Endothelial cell (in vitro differentiated cells): ENCODE measurements at regions not wholly inside any gene's neighbourhood (a gene's known extent, or its start where the extent isn't known, plus 50 kb on each side); places are given as distances from the start of the nearest gene placed in this dataset.

Experiments
- DNase-seq: peaks from one replicate; pipeline ENCODE4 v3.0.0; 2021; ENCODE audit warnings: low spot score
- H3K27ac Mint-ChIP-seq: one replicate; pipeline ENCODE4 v1.8.0; 2021; ENCODE audit warnings: mixed read lengths, inconsistent platforms; ENCODE audit not compliant: unreplicated experiment
- H3K27me3 Mint-ChIP-seq: one replicate; pipeline ENCODE4 v1.8.0; 2021; ENCODE audit warnings: mild to moderate bottlenecking, moderate library complexity, mixed read lengths, inconsistent platforms; ENCODE audit not compliant: unreplicated experiment
- H3K36me3 Mint-ChIP-seq: one replicate; pipeline ENCODE4 v1.8.0; 2021; ENCODE audit warnings: mild to moderate bottlenecking, low read depth, mixed read lengths, inconsistent platforms; ENCODE audit not compliant: unreplicated experiment
- H3K4me1 Mint-ChIP-seq: one replicate; pipeline ENCODE4 v1.8.0; 2021; ENCODE audit warnings: mild to moderate bottlenecking, mixed read lengths, inconsistent platforms; ENCODE audit not compliant: unreplicated experiment
- H3K4me3 Mint-ChIP-seq: one replicate; pipeline ENCODE4 v1.8.0; 2021; ENCODE audit warnings: mild to moderate bottlenecking, mixed read lengths, inconsistent platforms; ENCODE audit not compliant: unreplicated experiment
- H3K9me3 Mint-ChIP-seq: one replicate; pipeline ENCODE4 v1.8.0; 2021; ENCODE audit warnings: mixed read lengths, inconsistent platforms; ENCODE audit not compliant: unreplicated experiment
- CTCF ChIP-seq: fragments of 200-600 bp; sonication (generic); IDR thresholded peaks from one replicate; pipeline ENCODE4 v1.5.0; 2021; ENCODE audit warnings: antibody characterized with exemption; ENCODE audit not compliant: unreplicated experiment

GRCh38 chr13:40362502-40362901 lies 303.9 kb downstream of the FOXO1 start:
- no peaks in the 10 kb centered on the region for H3K27me3 Mint-ChIP-seq
- H3K4me1 Mint-ChIP-seq, result no peaks in the 10 kb centered on the region
- no peak overlapping the region for H3K27ac Mint-ChIP-seq

GRCh38 chr13:40363653-40364052 lies 302.8 kb downstream of the FOXO1 start:
- no peak for TF ChIP-seq CTCF
- no peaks in the 10 kb centered on the region for H3K4me1 Mint-ChIP-seq
- no peak overlapping the region for H3K27ac Mint-ChIP-seq
- DNase-seq, result no peak
- no peaks in the 10 kb centered on the region for H3K9me3 Mint-ChIP-seq
- no peaks in the 10 kb centered on the region for H3K27me3 Mint-ChIP-seq
- H3K36me3 Mint-ChIP-seq, result no peaks in the 10 kb centered on the region
- H3K4me3 Mint-ChIP-seq, result no peak overlapping the region

More at GRCh38 chr13:40362502-40362901, 303.9 kb downstream of the FOXO1 start:
- no peaks in the 10 kb centered on the region for H3K9me3 Mint-ChIP-seq
- DNase-seq, result no peak
- no peak overlapping the region for H3K4me3 Mint-ChIP-seq
- TF ChIP-seq CTCF, result no peak
- no peaks in the 10 kb centered on the region for H3K36me3 Mint-ChIP-seq

- no peaks in the 10 kb centered on the region for H3K4me1 Mint-ChIP-seq
- H3K27me3 Mint-ChIP-seq, result no peaks in the 10 kb centered on the region
- no peaks in the 10 kb centered on the region for H3K9me3 Mint-ChIP-seq
- TF ChIP-seq CTCF, result no peak
- H3K27ac Mint-ChIP-seq, result no peak overlapping the region
- DNase-seq, result no peak
- H3K36me3 Mint-ChIP-seq, result no peaks in the 10 kb centered on the region
- no peak overlapping the region for H3K4me3 Mint-ChIP-seq
Measured at GRCh38 chr13:40366119-40366518, 300.3 kb downstream of the FOXO1 start.

GRCh38 chr13:40368127-40368891 lies 298.1 kb downstream of the FOXO1 start:
- no peak for DNase-seq
- no peak for TF ChIP-seq CTCF
- Mint-ChIP-seq H3K9me3 (no peaks in the 10 kb centered on the region), H3K36me3 (no peaks in the 10 kb centered on the region), H3K4me3 (no peak overlapping the region), H3K27ac (no peak overlapping the region), H3K4me1 (no peaks in the 10 kb centered on the region), H3K27me3 (no peaks in the 10 kb centered on the region)

- H3K9me3 Mint-ChIP-seq, result no peaks in the 10 kb centered on the region
- no peaks in the 10 kb centered on the region for H3K27me3 Mint-ChIP-seq
- DNase-seq, result no peak
- no peaks in the 10 kb centered on the region for H3K4me1 Mint-ChIP-seq
- no peak overlapping the region for H3K27ac Mint-ChIP-seq
- H3K4me3 Mint-ChIP-seq, result no peak overlapping the region
- H3K36me3 Mint-ChIP-seq, result no peaks in the 10 kb centered on the region
- no peak for TF ChIP-seq CTCF
Measured at GRCh38 chr13:40370661-40371060, 295.8 kb downstream of the FOXO1 start.
